Head of caudate nucleus (tissue), 42 donors: ENCODE measurements at regions not wholly inside any gene's neighbourhood (a gene's known extent, or its start where the extent isn't known, plus 50 kb on each side); places are given as distances from the start of the nearest gene placed in this dataset.
"Not testable (repeated sequence)": the region's sequence is repeated elsewhere in the genome, so short reads cannot be mapped to it uniquely, and the experiment has no call there.

ENCODE experiments used
- DNase-seq, 42 donors: peaks; one replicate each; pipeline versions ENCODE4 v3.0.0 to v3.0.0-alpha.2; 2020 to 2021; ENCODE audit warnings: mixed read lengths in 7 of 42
- intact Hi-C: fragments of 100-400 bp; cut with DNase I; formaldehyde crosslinking; loops from one replicate; pipeline ENCODE4 v1.15.0; 2022

GRCh38 chr6:78192057-78192456 lies 539.2 kb downstream of the MEI4 start:
- intact Hi-C loops, result no loop called here
- no peak for DNase-seq

- intact Hi-C loops, result no loop called here
These were observed 546.2 kb downstream of the MEI4 start for GRCh38 chr6:78199044-78199443.

GRCh38 chr6:78222226-78222625 lies 569.4 kb downstream of the MEI4 start:
- intact Hi-C loops, result no loop called here

More at GRCh38 chr6:78199044-78199443, 546.2 kb downstream of the MEI4 start:
- DNase-seq, result no peak

GRCh38 chr6:78231002-78231401 lies 578.2 kb downstream of the MEI4 start:
- DNase-seq, result no peak
- intact Hi-C loops, result no loop called here

More at GRCh38 chr6:78222226-78222625, 569.4 kb downstream of the MEI4 start:
- DNase-seq, result peak in 4 of 42 donors; percentile 13 to 37 (median 18)

- intact Hi-C loops, result no loop called here
- no peak for DNase-seq
These were observed 590.7 kb downstream of the MEI4 start for GRCh38 chr6:78243519-78243918.

GRCh38 chr6:78251931-78252330 lies 599.1 kb downstream of the MEI4 start:
- no peak for DNase-seq
- intact Hi-C loops, result no loop called here

- no peak for DNase-seq
- intact Hi-C loops, result no loop called here
These were observed 600.8 kb downstream of the MEI4 start for GRCh38 chr6:78253618-78254017.

- DNase-seq, result no peak
These were observed 607.1 kb downstream of the MEI4 start for GRCh38 chr6:78259935-78260334.

GRCh38 chr6:78260427-78260826 lies 606.9 kb upstream of the IRAK1BP1 start:
- DNase-seq, intact Hi-C loops: not testable (repeated sequence)

More at GRCh38 chr6:78259935-78260334, 607.1 kb downstream of the MEI4 start:
- intact Hi-C loops, result no loop called here

GRCh38 chr6:78268591-78269452 lies 598.5 kb upstream of the IRAK1BP1 start:
- DNase-seq, result no peak
- intact Hi-C loops, result no loop called here

GRCh38 chr6:78300885-78301284 lies 566.5 kb upstream of the IRAK1BP1 start:
- no peak for DNase-seq
- intact Hi-C loops, result no loop called here

- intact Hi-C loops, result no loop called here
These were observed 564.9 kb upstream of the IRAK1BP1 start for GRCh38 chr6:78302411-78302810.

GRCh38 chr6:78308025-78308424 lies 559.3 kb upstream of the IRAK1BP1 start:
- intact Hi-C loops, result no loop called here
- DNase-seq, result no peak

More at GRCh38 chr6:78302411-78302810, 564.9 kb upstream of the IRAK1BP1 start:
- DNase-seq, result no peak

GRCh38 chr6:78322068-78322845 lies 545.1 kb upstream of the IRAK1BP1 start:
- intact Hi-C loops, result no loop called here
- no peak for DNase-seq

GRCh38 chr6:78324213-78324612 lies 543.1 kb upstream of the IRAK1BP1 start:
- intact Hi-C loops, result no loop called here
- no peak for DNase-seq

GRCh38 chr6:78340755-78341154 lies 526.6 kb upstream of the IRAK1BP1 start:
- DNase-seq, result no peak
- intact Hi-C loops, result no loop called here

- DNase-seq, result no peak
- intact Hi-C loops, result no loop called here
These were observed 521.5 kb upstream of the IRAK1BP1 start for GRCh38 chr6:78345882-78346281.

GRCh38 chr6:78347191-78347916 lies 520.0 kb upstream of the IRAK1BP1 start:
- intact Hi-C loops, result no loop called here
- no peak for DNase-seq

- DNase-seq, result no peak
- intact Hi-C loops, result no loop called here
These were observed 514.3 kb upstream of the IRAK1BP1 start for GRCh38 chr6:78353040-78353439.

- intact Hi-C loops, result no loop called here
- no peak for DNase-seq
These were observed 503.7 kb upstream of the IRAK1BP1 start for GRCh38 chr6:78363688-78364087.
